Astrocyte of the spinal cord (primary cell): ENCODE measurements at regions not wholly inside any gene's neighbourhood (a gene's known extent, or its start where the extent isn't known, plus 50 kb on each side); places are given as distances from the start of the nearest gene placed in this dataset.

Source experiments
- DNase-seq: peaks from one replicate; pipeline ENCODE4 v3.0.0; 2011; ENCODE audit warnings: low read depth, low spot score
- H3K4me3 ChIP-seq: 2 replicates; pipeline ENCODE4 v1.5.1; 2011; ENCODE audit warnings: low read depth, mild to moderate bottlenecking, low read length, moderate library complexity
- CTCF ChIP-seq: IDR thresholded peaks from 2 replicates; pipeline ENCODE4 v1.5.1; 2012; ENCODE audit warnings: low read depth, mild to moderate bottlenecking, low read length, inconsistent platforms
- in situ Hi-C: cut with HindIII; loops from 2 replicates; pipeline ENCODE4 v1.10.0; 2017; ENCODE audit warnings: low sequenced_read_pairs

- no peak for DNase-seq
- in situ Hi-C loops, result no loop called here
- no peak overlapping the region for H3K4me3 ChIP-seq
- TF ChIP-seq CTCF, result no peak
Measured at GRCh38 chr6:85261271-85261670, 188.6 kb upstream of the NT5E start.

GRCh38 chr6:85255661-85256060, 194.2 kb upstream of the NT5E start:
- in situ Hi-C loops, result no loop called here
- H3K4me3 ChIP-seq, result no peak overlapping the region
- no peak for DNase-seq
- TF ChIP-seq CTCF, result no peak

GRCh38 chr6:85252552-85252951, 197.3 kb upstream of the NT5E start:
- no peak for TF ChIP-seq CTCF
- in situ Hi-C loops, result no loop called here
- DNase-seq, result no peak
- no peak overlapping the region for H3K4me3 ChIP-seq

GRCh38 chr6:85252085-85252484, 197.8 kb upstream of the NT5E start:
- in situ Hi-C loops, result no loop called here
- no peak for DNase-seq
- no peak overlapping the region for H3K4me3 ChIP-seq
- no peak for TF ChIP-seq CTCF

GRCh38 chr6:85251300-85251699, 198.6 kb upstream of the NT5E start:
- no peak for DNase-seq
- TF ChIP-seq CTCF, result no peak
- no peak overlapping the region for H3K4me3 ChIP-seq
- in situ Hi-C loops, result no loop called here

- in situ Hi-C loops, result no loop called here
- DNase-seq, result peak; percentile 48
- H3K4me3 ChIP-seq, result no peak overlapping the region
- TF ChIP-seq CTCF, result no peak
Measured at GRCh38 chr6:85250586-85251220, 199.2 kb upstream of the NT5E start.

- no peak for DNase-seq
- in situ Hi-C loops, result no loop called here
Measured at GRCh38 chr6:85245004-85245403, 204.9 kb upstream of the NT5E start.

More at GRCh38 chr6:85245004-85245403, 204.9 kb upstream of the NT5E start:
- TF ChIP-seq CTCF, result no peak
- no peak overlapping the region for H3K4me3 ChIP-seq
